ENCODE measurements at regions not wholly inside any gene's neighbourhood (a gene's known extent, or its start where the extent isn't known, plus 50 kb on each side); places are given as distances from the start of the nearest gene placed in this dataset.

DNA sequence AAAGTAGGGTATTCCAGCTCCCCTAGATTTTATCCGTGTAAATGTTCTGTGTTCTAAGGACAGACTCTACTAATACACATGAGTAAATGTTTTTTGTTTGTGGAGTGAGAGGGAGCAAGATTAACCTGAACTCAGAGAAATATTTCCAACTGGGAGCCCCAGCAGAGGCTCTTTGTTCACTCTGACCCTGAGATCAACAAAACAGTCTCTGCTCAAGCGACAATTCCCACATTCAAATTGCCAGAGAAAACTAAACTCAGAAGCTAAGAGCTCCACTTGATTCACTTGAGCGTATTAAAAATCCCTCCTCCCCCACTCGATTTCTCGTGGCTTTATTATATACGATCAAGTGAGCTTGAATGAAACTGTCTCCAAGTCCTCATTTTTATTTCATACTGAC, 413.9 kb upstream of the JARID2 start:
- TF ChIP-seq GATA2 (IDR thresholded peaks at IDR 0.05; ENCODE audit: low read depth, low read length), result no peak
- no peak for TF ChIP-seq GATA3 (IDR thresholded peaks at IDR 0.05; ENCODE audit: low read depth, low read length)

DNA sequence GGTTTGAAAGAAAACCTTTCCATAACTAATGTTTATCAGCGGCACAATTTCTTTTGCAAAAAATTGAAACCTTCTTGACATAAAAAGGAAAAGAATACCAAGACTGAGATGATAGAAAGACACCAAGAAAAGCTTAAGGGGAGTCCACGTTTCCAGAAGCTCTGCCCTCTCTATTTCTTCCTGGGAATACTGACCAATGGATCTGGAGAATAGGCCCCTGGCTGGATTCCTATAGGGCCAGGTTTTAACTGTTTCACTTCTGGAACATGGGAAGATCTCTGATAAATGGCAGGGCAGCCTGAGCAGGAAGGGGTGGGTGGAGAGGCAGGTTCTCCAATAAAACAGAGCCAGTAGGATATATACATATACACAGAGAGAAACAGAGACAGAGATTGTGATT, 413.4 kb upstream of the JARID2 start:
- no peak for TF ChIP-seq GATA3 (IDR thresholded peaks at IDR 0.05; ENCODE audit: low read depth, low read length)
- no peak for TF ChIP-seq GATA2 (IDR thresholded peaks at IDR 0.05; ENCODE audit: low read depth, low read length)

DNA sequence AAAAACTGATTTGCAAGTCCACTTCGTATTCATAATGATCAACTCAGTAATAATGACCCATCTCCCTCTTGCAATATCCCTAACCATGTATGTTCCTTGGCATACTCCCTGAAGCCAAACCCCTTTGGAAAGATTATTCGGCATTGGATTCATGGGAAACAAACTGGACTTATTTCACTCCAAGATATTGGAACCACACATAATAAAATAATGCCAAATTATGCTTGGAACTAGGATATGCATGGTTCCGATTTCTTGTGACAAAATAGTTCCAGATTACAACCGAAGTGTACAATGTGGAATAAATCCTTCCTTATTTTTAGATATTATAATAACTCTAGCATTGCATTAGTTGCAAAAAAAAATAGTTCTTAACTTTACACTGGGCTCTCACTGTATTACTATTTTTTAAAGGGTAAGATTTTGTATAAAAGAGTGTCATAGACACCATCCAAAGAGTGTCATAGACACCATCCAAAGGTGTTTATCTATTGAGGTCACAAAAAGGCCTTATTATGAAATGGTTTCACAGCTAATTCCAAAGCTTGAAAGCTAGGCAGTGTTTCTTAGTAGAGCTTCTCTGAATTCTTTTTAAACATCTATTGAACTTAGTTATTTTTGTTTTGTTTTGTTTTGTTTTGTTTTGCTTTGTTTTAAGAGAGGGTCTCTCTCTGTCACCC, 410.9 kb upstream of the JARID2 start:
- TF ChIP-seq GATA3 (IDR thresholded peaks at IDR 0.05; ENCODE audit: low read depth, low read length) (no peak), GATA2 (IDR thresholded peaks at IDR 0.05; ENCODE audit: low read depth, low read length) (no peak)

DNA sequence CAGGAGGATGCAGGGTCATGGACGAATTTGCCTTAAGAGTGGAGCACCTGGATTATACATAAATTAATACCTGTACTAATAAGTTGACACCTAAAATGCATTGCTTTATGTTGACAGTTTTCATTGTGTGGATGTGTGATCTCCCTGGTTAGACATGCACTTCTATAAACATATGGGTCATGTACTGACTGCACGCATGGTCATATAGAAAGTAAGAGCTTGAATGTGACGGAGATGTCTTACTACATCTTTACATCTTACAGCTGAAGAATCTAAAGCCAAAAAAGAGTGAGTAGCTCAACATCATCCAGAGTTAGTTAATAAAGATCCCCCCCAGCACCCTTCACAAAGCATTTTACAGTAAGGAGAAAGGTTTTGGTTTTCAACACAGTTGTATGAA, 408.4 kb upstream of the JARID2 start:
- TF ChIP-seq GATA3 (IDR thresholded peaks at IDR 0.05; ENCODE audit: low read depth, low read length) (no peak), GATA2 (IDR thresholded peaks at IDR 0.05; ENCODE audit: low read depth, low read length) (no peak)

DNA sequence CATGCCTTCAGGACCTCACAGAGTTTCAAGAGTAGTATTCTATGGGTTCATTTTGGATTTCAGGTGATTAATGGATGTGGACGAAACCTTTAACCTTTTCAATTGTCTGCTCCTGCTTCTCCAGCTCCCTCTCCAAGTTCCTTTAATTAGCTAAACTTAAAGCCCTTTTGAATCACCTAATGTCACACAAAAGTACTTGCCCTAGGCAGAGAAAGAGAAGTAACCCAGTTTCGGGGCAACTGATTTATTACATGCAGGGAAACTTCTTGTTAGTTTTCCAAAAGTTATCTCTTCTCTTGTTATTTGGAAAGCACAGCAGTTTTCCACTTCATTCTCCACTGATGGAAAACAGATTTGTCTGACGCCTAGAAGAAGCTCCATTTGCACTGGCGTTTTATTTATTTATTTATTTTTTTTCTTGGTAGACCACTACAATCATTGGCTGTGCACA, 407.7 kb upstream of the JARID2 start:
- TF ChIP-seq GATA2 (IDR thresholded peaks at IDR 0.05; ENCODE audit: low read depth, low read length) (no peak), GATA3 (IDR thresholded peaks at IDR 0.05; ENCODE audit: low read depth, low read length) (no peak)

DNA sequence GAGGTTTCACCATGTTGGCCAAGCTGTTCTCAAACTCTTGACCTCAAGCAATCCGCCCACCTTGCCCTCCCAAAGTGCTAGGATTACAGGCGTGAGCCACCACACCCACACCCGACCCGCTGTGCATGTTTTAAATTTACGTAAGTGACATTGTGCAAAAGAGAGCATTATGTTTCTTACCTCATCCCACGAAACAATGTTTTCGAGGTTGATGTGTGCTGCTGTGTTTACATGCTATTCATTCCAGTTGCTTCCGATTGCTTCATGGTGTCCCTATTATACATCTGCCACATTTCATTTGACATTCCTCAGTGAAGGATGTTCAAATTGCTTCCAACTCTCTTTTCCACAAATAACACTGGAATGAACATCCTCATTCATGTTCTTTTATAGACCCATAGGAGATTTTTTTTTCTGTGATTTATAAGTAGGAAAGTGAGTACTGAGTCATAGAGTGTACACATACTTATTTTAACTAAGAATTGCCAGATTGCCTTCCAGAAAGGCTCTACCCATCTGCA, 403.9 kb upstream of the JARID2 start:
- TF ChIP-seq GATA2 (IDR thresholded peaks at IDR 0.05; ENCODE audit: low read depth, low read length), result no peak
- TF ChIP-seq GATA3 (IDR thresholded peaks at IDR 0.05; ENCODE audit: low read depth, low read length), result no peak

DNA sequence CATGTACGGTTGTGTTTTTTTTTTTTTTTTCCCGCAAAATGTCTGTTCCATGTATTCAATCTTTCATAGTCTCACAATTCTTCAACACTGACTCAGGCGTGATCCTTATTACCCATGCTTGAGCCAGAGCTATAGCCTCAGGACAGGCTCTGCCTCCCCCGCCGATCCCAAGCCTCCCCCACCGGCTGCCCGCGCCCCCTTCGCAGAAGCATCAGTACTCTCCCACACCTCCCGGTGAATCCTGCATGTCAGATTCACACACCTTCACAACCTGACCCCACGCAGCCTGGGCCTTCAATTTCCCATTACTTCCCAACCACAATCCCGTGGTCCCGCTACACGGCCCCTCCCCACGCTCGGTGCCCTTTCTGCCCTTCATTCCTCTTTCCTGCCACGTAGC, 401.5 kb upstream of the JARID2 start:
- TF ChIP-seq GATA2 (IDR thresholded peaks at IDR 0.05; ENCODE audit: low read depth, low read length), result no peak
- TF ChIP-seq GATA3 (IDR thresholded peaks at IDR 0.05; ENCODE audit: low read depth, low read length), result no peak

DNA sequence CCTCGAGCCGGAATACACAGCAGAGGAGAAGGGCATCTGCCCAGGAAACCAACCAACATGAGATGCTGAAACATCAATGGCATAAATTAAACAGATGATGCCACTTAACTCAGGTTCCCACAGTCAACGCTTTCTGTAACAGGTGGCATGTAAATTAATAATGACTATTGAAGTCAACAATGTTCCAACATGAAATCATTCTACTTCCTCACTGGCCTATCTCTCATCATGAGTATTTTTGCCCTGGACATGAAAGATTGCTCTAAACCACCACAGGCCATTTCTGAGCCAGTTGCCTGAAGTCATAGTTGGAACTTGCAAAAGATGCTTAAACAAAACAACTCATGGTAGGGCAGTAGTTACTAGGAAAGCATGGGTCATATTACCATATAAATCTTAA, 397.9 kb upstream of the JARID2 start:
- TF ChIP-seq GATA3 (IDR thresholded peaks at IDR 0.05; ENCODE audit: low read depth, low read length) (no peak), GATA2 (IDR thresholded peaks at IDR 0.05; ENCODE audit: low read depth, low read length) (no peak)

DNA sequence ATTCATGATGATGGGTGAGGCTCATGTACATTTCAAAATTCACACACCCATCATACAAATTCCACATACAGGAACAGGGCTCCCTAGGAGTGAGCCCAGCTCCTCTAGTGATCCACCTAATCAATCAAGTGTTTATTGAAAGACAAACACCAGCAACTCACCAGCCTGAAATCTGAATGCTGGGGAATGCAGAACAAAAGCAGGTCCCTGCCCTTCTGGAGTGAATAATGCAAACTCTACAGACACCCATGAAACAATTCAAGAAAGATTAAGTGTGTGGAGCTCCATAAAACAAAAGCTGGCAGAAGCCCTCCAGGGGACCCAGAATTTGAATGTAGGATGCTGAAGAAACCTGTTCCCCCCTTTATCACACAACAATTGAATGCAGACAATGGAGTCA, 396.7 kb upstream of the JARID2 start:
- no peak for TF ChIP-seq GATA3 (IDR thresholded peaks at IDR 0.05; ENCODE audit: low read depth, low read length)
- TF ChIP-seq GATA2 (IDR thresholded peaks at IDR 0.05; ENCODE audit: low read depth, low read length), result no peak

DNA sequence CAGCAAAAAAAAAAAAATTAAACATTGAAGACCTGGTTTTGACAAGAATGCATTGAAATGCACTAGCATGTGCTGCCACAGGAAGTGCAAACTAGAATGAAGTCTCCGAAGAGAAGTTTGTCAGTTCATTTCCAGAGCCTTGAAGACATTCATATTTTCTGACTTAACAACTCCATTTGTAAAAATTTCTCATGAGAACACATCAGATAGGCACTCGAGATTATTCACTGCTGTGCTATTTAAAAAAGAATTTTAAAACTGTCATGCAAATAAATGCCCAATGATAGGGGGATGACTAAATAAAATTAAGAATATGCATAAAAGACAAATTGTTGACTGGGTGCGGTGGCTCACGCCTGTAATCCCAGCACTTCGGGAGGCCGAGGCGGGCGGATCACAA, 394.6 kb upstream of the JARID2 start:
- TF ChIP-seq GATA3 (IDR thresholded peaks at IDR 0.05; ENCODE audit: low read depth, low read length) (no peak), GATA2 (IDR thresholded peaks at IDR 0.05; ENCODE audit: low read depth, low read length) (no peak)

DNA sequence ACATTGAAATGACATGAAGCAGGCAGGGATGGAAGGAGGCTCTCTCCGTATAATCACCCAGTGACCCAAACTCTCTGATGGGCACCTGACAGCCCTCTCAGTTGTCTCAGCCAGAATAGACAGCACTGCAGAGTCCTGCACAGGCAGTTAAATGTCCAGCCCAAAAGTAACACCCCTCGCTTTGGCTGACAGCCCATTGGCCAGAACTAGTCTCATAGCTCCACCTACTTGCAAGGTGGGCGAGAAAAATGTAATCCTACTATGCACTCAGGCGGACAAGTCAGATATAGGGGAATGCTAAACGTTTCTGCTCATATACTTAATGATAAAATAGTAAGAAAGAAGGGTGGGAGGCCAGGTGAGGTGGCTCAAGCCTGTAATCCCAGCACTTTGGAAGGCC, 393.5 kb upstream of the JARID2 start:
- TF ChIP-seq GATA3 (IDR thresholded peaks at IDR 0.05; ENCODE audit: low read depth, low read length) (no peak), GATA2 (IDR thresholded peaks at IDR 0.05; ENCODE audit: low read depth, low read length) (no peak)

DNA sequence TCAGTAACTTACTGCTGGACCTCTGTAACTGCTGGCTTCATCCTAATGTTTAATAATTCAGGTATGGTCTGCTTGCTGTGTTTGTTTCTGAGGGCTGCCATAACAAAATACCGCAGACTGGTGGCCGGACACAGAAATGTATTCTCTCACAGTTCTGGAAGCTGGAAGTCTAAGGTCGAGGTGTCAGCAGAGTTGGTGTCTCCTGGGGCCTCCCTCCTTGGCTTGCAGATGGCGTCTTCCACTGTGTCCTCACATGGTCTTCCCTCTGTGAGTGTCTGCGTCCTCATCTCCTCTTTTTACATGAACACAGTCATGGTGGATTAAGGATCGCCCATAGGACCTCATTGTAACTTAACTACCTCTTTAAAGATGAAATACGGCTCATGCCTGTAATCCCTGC, 389.7 kb upstream of the JARID2 start:
- TF ChIP-seq GATA3 (IDR thresholded peaks at IDR 0.05; ENCODE audit: low read depth, low read length), result no peak
- no peak for TF ChIP-seq GATA2 (IDR thresholded peaks at IDR 0.05; ENCODE audit: low read depth, low read length)

DNA sequence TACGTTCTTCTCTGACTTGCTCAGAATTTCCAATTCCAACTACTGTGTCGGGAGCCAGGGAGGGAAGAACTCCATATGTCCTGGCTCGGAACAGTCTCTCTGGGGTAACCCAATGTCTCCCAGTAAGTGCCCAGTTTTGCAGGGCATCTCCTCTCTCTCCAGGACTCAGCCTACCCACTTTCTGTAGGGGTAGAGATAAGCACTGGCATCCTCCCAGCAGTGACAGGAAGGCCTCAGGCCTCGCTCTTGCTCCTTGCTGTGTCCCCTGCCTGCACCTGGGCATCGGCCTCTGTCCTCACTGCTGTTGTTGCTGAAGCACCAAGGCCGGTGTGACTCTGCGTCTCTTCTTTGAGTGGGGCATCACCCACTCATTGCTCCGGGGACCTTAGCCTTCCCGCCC, 388.9 kb upstream of the JARID2 start:
- TF ChIP-seq GATA3 (IDR thresholded peaks at IDR 0.05; ENCODE audit: low read depth, low read length) (no peak), GATA2 (IDR thresholded peaks at IDR 0.05; ENCODE audit: low read depth, low read length) (no peak)

DNA sequence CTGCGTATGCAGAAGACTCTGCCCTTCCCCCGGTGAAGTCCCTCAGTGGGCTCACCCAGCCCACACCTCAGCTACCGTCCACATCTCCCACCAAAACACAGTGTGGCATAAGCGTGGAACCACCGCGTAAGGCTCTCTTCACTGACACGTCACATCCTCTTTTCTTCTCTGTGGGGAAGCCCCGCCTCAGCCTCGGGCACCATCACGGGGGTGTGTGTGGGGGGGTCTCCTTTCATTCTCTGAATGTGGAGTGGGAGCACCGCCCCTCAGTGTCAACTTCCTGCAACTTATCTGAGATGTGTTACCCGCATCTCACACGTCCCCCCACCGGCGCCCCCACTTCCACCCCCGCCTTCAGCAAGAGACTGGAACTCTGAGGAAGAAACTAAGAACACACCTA, 388.4 kb upstream of the JARID2 start:
- no peak for TF ChIP-seq GATA3 (IDR thresholded peaks at IDR 0.05; ENCODE audit: low read depth, low read length)
- TF ChIP-seq GATA2 (IDR thresholded peaks at IDR 0.05; ENCODE audit: low read depth, low read length), result no peak

DNA sequence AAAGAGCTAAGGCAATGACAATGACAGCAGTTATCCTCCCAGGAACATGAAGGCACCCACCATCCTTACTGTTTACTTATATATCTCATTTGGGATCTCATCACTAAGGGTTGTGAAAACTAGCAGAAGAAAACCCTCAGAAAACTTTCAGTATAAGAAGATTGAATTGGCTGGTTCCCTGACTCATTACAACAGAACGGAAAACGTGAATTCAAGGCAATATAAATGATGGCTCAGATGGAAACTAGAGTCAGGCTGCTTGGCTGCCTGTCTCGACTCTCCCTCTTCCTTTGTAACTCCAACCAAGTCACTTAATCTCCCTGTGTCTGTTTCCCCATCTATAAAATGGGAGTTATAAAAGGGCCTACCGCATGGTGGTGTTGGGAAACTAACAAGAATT, 387.1 kb upstream of the JARID2 start:
- no peak for TF ChIP-seq GATA2 (IDR thresholded peaks at IDR 0.05; ENCODE audit: low read depth, low read length)
- TF ChIP-seq GATA3 (IDR thresholded peaks at IDR 0.05; ENCODE audit: low read depth, low read length), result no peak

DNA sequence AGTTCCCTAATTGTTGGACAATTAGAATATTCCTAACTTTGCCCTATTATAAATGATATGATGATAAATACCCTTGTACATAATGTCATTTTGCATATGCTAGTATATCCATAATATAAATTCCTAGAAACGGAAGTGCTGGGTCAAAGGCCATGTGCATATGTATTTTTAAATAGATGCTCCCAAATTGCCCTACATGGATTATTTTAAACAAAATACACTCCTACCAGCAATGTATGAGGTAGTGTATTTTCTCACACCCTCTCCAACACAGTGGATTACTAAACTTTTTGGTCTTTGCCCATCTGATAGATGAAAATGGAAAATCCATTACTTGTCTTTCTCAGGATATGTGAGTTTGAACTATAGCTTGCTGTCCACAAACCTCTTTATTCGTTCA, 385.1 kb upstream of the JARID2 start:
- no peak for TF ChIP-seq GATA3 (IDR thresholded peaks at IDR 0.05; ENCODE audit: low read depth, low read length)
- no peak for TF ChIP-seq GATA2 (IDR thresholded peaks at IDR 0.05; ENCODE audit: low read depth, low read length)
